Glomerular endothelial cell (primary cell): ENCODE measurements at regions not wholly inside any gene's neighbourhood (a gene's known extent, or its start where the extent isn't known, plus 50 kb on each side); places are given as distances from the start of the nearest gene placed in this dataset.
"Not testable (repeated sequence)": the region's sequence is repeated elsewhere in the genome, so short reads cannot be mapped to it uniquely, and the experiment has no call there.

Source experiments
- DNase-seq: peaks from one replicate; pipeline ENCODE4 v3.0.0-alpha.2; 2011; ENCODE audit warnings: low read depth, low spot score; ENCODE audit errors: extremely low read depth

- DNase-seq: no peak
Observed at GRCh38 chr5:1638658-1639400, 115.1 kb upstream of the LPCAT1 start.

- no peak for DNase-seq
Observed at GRCh38 chr5:1637639-1638481, 114.1 kb upstream of the LPCAT1 start.

DNA sequence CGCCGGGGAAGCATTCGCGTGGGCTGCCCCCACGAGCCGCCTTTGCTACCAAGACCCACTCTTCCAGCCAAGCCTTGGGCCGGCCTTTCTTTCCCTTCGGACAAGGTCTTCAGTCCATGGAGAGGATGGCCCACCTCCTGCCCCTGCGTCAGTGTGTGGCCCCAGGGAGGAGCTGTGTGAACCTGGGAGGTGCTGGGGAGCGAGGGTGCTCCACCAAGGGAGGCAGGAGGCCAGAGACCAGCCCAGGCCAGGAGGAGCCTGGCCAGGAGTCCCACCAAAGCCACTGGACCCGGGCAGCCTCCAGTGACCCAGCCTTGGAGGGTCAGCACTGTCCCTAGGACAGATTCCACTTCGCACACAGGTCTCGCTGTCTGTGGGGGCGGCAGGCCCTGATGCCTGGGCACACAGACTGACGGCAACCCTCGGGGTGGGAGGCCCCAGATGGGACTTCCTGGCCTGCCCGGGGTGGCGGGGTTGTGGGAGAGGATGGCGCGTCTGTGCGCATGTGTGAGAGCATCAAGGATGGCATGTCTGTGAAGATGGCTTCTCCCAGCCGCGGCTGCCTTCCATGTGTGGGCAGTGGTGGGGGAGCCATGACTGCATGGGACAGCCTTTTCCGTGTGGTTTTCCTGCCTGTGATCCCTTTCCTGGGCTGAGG, 113.3 kb upstream of the LPCAT1 start:
- DNase-seq: no peak

- not testable (repeated sequence) for DNase-seq
Observed at GRCh38 chr5:1636208-1636770, 112.5 kb upstream of the LPCAT1 start.

GRCh38 chr5:1635477-1635876, 111.7 kb upstream of the LPCAT1 start:
- DNase-seq: not testable (repeated sequence)

DNA sequence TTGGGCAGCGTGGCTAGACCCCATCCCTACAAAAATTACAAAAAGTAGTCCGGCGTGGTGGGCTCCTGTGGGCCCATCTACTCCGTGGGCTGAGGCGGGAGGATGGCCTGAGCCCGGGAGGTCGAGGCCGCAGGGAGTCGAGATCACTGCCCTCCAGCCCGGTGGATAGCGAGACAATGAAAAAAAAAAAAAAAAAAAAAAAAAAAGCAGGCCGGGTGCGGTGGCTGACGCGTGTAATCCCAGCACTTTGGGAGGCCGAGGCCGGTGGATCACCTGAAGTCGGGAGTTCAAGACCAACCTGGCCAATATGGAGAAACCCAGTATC, 110.5 kb upstream of the LPCAT1 start:
- no peak for DNase-seq

DNA sequence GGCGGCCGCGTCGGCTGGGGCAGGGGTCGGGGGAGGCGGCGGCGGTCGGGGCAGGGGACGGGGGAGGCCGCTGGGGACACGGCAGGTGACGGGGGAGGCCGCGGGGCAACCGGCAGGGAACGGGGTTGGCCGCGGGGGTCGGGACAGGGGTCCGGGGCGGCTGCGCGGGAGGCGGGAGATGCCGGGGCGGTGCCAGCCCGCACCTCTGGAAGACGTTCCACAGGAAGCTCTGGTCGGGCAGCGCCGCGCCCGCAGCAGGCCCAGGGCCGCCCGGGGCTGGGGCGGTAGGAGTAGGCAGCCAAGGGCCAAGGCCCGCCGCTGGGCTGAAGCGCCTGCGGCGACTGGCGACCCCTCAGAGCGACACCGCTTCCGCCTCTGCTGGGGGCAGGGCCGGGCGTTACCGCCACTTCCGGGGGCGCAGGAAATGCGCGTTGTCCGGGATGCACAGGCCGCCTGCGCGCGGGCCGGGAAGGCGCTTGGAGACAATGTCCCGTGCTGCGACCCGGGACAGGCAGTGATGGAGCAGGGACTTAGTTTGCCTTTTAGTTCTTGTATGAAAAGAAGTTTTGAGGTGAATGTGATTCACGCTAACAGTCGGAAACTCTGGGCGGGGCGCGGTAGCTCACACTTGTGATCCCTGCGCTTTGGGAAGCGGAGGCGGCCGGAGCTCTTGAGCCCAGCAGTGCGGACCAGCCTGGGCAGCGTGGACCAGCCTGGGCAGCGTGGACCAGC, 110.0 kb upstream of the LPCAT1 start:
- no peak for DNase-seq

- DNase-seq: not testable (repeated sequence)
Observed at GRCh38 chr5:1631004-1631403, 107.2 kb upstream of the LPCAT1 start.

GRCh38 chr5:1626397-1626796, 102.6 kb upstream of the LPCAT1 start:
- not testable (repeated sequence) for DNase-seq

GRCh38 chr5:1619531-1619930, 95.8 kb upstream of the LPCAT1 start:
- not testable (repeated sequence) for DNase-seq

DNA sequence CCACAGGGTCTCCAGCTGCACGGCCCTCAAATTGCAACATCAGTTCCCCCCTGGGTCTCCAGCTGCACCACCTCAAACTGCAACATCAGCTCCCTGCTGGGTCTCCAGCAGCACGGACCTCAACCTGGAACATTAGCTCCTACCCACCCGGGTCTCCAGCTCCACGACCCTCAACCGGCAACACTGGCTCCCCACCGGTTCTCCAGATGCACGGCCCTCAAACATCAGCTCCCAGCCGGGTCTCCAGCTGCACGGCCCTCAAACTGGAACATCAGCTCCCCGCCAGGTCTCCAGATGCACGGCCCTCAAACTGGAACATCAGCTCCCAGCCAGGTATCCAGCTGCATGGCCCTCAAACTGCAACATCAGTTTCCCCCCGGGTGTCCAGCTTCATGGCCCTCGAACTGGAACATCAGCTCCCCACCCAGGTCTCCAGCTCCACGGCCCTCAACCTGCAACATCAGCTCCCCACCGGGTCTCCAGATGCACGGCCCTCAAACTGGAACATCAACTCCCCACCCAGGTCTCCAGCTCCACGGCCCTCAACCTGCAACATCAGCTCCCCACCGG, 94.6 kb upstream of the LPCAT1 start:
- DNase-seq: not testable (repeated sequence)

DNA sequence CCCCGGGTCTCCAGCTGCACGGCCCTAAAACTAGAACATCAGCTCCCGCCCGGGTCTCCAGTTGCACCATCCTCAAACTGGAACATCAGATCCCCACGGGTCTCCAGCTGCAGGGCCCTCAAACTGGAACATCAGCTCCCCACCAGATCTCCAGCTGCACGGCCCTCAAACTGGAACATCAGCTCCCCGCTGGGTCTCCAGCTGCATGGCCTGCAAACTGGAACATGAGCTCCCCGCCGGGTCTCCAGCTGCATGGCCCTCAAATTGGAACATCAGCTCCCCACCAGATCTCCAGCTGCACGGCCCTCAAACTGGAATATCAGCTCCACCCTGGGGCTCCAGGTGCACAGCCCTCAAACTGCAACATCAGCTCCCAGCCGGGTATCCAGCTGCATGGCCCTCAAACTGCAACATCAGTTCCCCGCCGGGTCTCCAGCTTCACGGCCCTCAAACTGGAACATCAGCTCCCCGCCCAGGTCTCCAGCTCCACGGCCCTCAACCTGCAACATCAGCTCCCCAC, 93.5 kb upstream of the LPCAT1 start:
- DNase-seq: not testable (repeated sequence)

DNA sequence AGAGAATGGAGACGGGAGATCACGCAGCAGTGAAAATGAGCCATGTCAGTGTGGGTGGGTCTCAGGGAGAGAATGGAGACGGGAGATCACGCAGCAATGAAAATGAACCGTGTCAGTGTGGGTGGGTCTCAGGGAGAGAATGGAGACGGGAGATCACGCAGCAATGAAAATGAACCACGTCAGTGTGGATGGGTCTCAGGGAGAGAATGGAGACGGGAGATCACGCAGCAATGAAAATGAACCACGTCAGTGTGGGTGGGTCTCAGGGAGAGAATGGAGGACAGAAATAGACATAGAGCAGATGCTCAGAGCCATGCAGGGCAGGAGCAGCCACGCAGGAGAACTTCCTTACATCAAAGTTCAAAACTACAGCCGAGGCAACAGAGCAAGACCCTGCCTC, 89.8 kb upstream of the LPCAT1 start:
- DNase-seq: not testable (repeated sequence)

- DNase-seq: not testable (repeated sequence)
Observed at GRCh38 chr5:1610526-1610925, 86.8 kb upstream of the LPCAT1 start.

DNA sequence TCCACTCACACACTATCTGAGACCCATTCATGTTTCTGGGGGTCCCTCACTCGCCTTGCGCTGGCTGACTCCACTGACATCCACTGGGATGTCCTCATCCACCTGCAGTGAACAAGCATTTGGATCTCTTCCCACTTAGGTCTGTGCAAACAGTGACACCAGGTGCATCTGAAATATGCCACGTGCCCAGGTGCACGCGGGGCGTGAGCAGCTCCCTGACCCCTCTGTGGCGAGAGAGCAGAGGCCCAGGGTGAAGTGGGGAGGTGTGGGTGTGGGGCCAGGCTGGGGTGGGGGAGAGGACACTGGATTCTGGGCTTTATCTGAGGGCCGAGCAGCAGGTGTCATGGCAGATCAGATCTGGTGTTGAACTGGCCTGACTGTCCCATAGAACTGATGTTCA, 85.4 kb upstream of the LPCAT1 start:
- DNase-seq: not testable (repeated sequence)

DNA sequence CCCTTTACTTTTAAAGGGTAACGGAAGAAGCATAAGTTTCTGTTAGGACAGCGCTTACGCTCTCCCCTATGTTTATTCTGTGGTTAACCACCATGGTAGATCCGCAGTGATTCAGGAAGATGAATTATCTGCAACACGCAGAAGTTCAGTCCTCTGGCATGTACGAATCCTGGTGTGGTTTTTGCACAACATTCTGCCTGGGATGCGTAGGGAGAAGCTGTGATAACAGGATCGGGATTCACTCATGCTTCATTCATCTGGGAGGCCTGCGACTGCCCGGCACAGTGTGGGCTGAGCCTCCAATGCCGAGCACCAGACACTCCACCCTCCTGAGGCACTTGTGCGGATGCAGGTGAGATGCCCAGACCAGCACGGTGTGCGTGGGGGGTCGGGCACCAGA, 84.6 kb upstream of the LPCAT1 start:
- not testable (repeated sequence) for DNase-seq

DNA sequence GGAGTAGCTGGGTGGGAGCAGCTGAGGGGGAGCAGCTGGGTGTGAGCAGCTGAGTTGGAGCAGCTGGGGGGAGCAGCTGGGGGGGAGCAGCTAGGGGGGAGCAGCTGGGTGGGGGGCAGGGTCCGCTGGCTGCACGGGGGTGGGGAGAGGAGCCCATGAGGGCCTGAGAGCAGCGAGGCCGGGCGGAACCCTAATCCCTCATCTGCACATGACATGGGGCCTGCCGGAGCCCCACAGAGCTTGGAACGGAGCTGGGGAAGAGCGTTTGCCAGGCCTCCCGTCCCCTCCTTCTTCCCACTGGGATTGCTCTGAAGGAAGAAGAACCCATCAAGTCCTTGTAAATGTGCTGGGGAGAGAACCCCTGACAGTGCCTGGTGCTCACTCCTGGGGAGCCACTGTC, 83.2 kb upstream of the LPCAT1 start:
- DNase-seq: not testable (repeated sequence)

DNA sequence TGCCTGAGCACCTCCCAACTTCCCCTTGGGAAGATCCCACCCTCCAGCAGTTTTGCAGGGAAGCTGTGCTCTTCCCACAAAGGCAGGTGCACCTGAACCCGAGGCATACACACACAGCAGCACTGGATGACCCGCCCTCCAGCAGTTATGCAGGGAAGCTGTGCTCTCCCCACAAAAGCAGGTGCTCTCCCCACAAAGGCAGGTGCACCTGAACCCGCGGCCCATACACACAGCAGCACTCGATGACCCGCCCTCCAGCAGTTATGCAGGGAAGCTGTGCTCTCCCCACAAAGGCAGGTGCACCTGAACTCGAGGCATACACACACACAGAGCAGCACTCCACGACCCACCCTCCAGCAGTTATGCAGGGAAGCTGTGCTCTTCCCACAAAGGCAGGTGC, 80.2 kb upstream of the LPCAT1 start:
- DNase-seq: not testable (repeated sequence)

- not testable (repeated sequence) for DNase-seq
Observed at GRCh38 chr5:1601565-1601964, 77.8 kb upstream of the LPCAT1 start.
